Body of pancreas (tissue), 4 donors: ENCODE measurements at regions not wholly inside any gene's neighbourhood (a gene's known extent, or its start where the extent isn't known, plus 50 kb on each side); places are given as distances from the start of the nearest gene placed in this dataset.

ENCODE experiments used
- ATAC-seq: fragments of 150-250 bp; one replicate; pipeline ENCODE4 v1.9.1; 2016
- DNase-seq, 4 donors: peaks; one replicate each; pipeline ENCODE4 v3.0.0-alpha.2; 2019
- H3K27ac ChIP-seq, 4 donors: fragments of 200-600 bp; sonication (generic); 1 replicate in 3 of 4; 2 replicates in 1 of 4; pipeline versions ENCODE4 v1.5.1 to v1.6.1; 2016 to 2019; ENCODE audit warnings: mild to moderate bottlenecking in 1 of 4, mixed read lengths in 1 of 4, moderate library complexity in 1 of 4
- H3K27me3 ChIP-seq, 2 donors: fragments of 200-600 bp; sonication (generic); one replicate each; pipeline ENCODE4 v1.6.0; 2016; ENCODE audit warnings: mild to moderate bottlenecking in 1 of 2
- H3K36me3 ChIP-seq, 2 donors: fragments of 200-600 bp; sonication (generic); replicated peaks in 1 of 2; 2 replicates each; pipeline ENCODE4 v1.5.1; 2016; ENCODE audit warnings: low read depth in 2 of 2; ENCODE audit not compliant: insufficient read depth in 1 of 2
- H3K4me1 ChIP-seq: fragments of 200-600 bp; sonication (generic); one replicate; pipeline ENCODE4 v1.6.0; 2016
- H3K4me3 ChIP-seq, 2 donors: fragments of 200-600 bp; sonication (generic); 1 replicate in 1 of 2; 2 replicates in 1 of 2; pipeline ENCODE4 v1.5.1; 2016 to 2019
- H3K9me3 ChIP-seq, 3 donors: fragments of 200-600 bp; sonication (generic); 1 replicate in 2 of 3; 2 replicates in 1 of 3; pipeline ENCODE4 v1.5.1; 2016
- POLR2A ChIP-seq, 3 donors: fragments of 450-650 bp; IDR thresholded peaks; one replicate each; pipeline ENCODE4 v1.6.1; 2016; ENCODE audit warnings: antibody characterized with exemption in 3 of 3, mild to moderate bottlenecking in 2 of 3
- WGBS, 2 donors: methylation state at CpG; one replicate each; pipeline ENCODE4 v1.1.5; 2017; 5-methylcytosine and 5-hydroxymethylcytosine counted together
- intact Hi-C: fragments of 100-400 bp; cut with DNase I; formaldehyde crosslinking; loops from one replicate; pipeline ENCODE4 v1.15.1; 2023
- TF ChIP-seq, protein P1 (sequence below), 7 experiments: fragments of 450-650 bp in 4 of 7; fragments of 200-600 bp in 3 of 7; sonication (generic) in 3 of 7; IDR thresholded peaks; one replicate each; pipeline ENCODE4 v1.5.1; 2016 to 2019; ENCODE audit warnings: antibody characterized with exemption in 7 of 7

DNA sequence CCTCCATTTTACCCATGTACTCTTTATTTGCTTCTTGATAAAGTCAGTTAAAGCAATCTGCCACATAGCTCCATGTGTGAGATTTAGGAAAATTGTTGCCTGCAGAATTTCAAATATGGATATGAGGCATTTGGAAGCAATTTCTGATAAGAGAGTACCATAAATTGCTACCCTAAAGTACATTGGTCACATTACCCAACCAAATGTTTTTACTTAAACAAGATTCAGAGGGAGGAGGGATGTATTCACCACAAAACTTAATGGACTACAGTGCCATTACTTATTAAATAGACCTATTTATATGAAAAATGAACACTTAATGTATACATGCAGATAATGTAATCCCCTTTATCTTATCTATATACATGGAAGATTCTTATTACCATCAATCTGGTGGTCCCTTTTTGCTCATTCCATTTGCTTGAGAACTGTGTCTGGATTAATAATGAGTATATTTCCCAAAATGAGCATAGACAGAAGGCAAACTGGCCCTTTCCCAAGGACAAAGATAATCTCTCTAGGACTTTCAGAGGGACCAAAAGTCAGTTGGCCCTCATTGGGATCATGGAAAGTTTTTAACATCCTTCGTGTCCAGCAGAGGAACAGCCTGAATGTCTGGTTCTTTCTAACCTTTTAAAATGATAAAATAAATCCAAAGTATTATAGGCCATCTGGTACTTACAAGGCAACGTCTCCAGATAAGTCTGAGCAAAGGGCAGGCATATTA, 526.4 kb downstream of the CBLN4 start:
- Histone ChIP-seq H3K9me3 (no peaks in the 10 kb centered on the region), H3K4me3 (no peak overlapping the region), H3K27ac (no peak overlapping the region), H3K27me3 (no peaks in the 10 kb centered on the region), H3K36me3 (no peaks in the 10 kb centered on the region), H3K4me1 (no peaks in the 10 kb centered on the region)
- peak in 1 of 4 donors; percentile 2 for DNase-seq
- intact Hi-C loops = no loop called here
- ATAC-seq = no peak
- TF ChIP-seq POLR2A (IDR thresholded peaks at IDR 0.05) = no peak
- TF ChIP-seq, protein P1, sequence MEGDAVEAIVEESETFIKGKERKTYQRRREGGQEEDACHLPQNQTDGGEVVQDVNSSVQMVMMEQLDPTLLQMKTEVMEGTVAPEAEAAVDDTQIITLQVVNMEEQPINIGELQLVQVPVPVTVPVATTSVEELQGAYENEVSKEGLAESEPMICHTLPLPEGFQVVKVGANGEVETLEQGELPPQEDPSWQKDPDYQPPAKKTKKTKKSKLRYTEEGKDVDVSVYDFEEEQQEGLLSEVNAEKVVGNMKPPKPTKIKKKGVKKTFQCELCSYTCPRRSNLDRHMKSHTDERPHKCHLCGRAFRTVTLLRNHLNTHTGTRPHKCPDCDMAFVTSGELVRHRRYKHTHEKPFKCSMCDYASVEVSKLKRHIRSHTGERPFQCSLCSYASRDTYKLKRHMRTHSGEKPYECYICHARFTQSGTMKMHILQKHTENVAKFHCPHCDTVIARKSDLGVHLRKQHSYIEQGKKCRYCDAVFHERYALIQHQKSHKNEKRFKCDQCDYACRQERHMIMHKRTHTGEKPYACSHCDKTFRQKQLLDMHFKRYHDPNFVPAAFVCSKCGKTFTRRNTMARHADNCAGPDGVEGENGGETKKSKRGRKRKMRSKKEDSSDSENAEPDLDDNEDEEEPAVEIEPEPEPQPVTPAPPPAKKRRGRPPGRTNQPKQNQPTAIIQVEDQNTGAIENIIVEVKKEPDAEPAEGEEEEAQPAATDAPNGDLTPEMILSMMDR (IDR thresholded peaks at IDR 0.05) = no peak
- 31 to 42% methylated on average over 2 of the region's 2 CpGs for WGBS, 2 donors

DNA sequence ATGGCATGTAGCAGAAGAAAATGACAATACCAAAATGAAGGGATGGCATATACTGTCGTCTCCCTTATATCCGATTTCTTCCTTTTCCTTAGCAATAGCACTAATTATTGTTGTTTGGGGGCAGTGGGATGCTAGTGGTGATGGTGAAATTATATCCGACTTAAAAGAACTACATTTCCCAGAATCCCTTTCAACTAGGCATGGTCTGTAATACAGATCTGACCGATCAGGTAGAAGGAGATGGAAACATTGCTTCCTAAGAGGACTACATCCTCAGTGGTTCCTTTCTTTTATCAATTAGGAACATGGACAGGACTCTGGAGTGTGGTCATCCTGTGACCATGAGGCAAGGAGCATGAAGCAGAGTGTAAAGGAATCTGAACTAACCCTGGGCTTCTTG, 532.6 kb downstream of the CBLN4 start:
- no peak overlapping the region for H3K27ac ChIP-seq
- no peaks in the 10 kb centered on the region for H3K27me3 ChIP-seq
- intact Hi-C loops = no loop called here
- ATAC-seq (no peak), DNase-seq (no peak)
- H3K4me3 ChIP-seq = no peak overlapping the region
- H3K9me3 ChIP-seq = no peaks in the 10 kb centered on the region
- H3K36me3 ChIP-seq = no peaks in the 10 kb centered on the region
- H3K4me1 ChIP-seq = no peaks in the 10 kb centered on the region
- TF ChIP-seq, protein P1 (IDR thresholded peaks at IDR 0.05) = no peak
- TF ChIP-seq POLR2A (IDR thresholded peaks at IDR 0.05) = no peak
- 49 to 64% methylated on average over 4 of the region's 4 CpGs for WGBS, 2 donors

DNA sequence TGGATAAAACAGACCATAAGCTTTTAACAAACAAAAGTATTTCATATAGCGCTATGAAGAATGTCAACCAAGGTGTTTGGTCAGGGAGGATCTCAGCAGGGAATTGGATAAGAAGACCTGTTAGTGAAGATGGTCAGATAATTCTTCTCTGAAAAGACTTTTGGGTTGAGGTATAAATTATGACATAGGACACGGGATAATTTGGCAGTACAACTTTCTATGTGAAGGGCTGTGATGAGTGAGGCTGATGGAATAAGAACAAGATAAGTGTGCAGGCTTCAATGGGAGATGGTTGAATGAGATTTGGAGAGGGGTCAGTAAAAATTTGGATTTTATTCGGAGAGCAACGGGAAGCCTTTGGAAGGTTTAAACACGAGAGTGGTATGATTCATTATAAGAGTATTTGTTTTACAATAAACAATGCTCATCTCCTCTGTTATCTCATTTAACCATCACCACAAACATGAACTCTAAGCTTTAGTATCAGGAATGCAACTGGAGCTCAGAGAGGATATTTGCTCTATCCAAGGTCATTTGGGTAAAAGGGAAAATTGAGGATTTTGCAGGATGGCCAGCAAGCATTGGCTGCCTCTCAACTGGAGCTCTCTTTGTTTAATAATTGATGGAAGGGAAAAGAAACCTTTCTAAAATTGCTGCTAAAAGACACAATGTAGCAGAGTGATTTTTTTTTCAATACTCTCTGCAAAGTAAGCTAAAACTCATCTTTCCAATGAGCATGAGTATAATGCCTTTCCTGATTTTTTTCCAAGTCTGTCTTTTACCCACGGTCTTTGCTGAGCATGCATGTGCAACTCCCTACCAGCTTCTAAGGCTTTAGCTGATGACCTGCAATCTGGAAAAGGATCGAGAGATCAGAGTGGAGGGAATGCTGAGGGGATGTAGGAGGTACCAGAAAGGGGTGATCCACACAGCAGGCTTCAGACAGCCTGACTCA, 534.0 kb downstream of the CBLN4 start:
- 40 to 41% methylated on average over 7 of the region's 7 CpGs for WGBS, 2 donors
- H3K27ac ChIP-seq = no peak overlapping the region
- no peak for ATAC-seq

DNA sequence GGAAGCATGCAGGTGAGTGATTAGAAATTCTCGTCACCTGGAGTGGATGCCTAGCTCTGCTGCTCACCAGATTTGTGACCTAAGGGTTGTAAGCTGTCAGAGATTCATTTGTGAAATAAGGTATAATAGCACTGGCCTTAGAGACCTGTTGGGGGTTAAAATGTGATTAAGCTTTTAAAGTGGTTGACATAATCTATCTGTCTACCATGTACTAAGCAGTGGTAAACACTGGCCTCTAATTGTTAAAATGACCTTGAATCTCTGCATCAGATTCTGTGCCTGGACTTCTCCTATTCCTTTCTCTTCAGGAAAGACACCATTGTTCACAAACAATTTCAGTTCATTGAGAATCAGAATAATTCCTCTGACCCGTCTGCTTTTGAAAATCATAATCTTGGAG, 536.2 kb downstream of the CBLN4 start:
- H3K9me3 ChIP-seq = no peaks in the 10 kb centered on the region

More for the DNA sequence above, 534.0 kb downstream of the CBLN4 start:
- H3K4me3 ChIP-seq = no peak overlapping the region
- no peaks in the 10 kb centered on the region for H3K27me3 ChIP-seq
- H3K36me3 ChIP-seq = no peaks in the 10 kb centered on the region
- intact Hi-C loops = no loop called here
- no peaks in the 10 kb centered on the region for H3K9me3 ChIP-seq
- H3K4me1 ChIP-seq = no peaks in the 10 kb centered on the region
- DNase-seq = no peak
- no peak for TF ChIP-seq POLR2A (IDR thresholded peaks at IDR 0.05)
- TF ChIP-seq, protein P1 (IDR thresholded peaks at IDR 0.05) = no peak

More for the DNA sequence above, 536.2 kb downstream of the CBLN4 start:
- Histone ChIP-seq H3K27ac (no peak overlapping the region), H3K27me3 (no peaks in the 10 kb centered on the region), H3K36me3 (no peaks in the 10 kb centered on the region), H3K4me1 (no peaks in the 10 kb centered on the region), H3K4me3 (no peak overlapping the region)
- no peak for ATAC-seq
- TF ChIP-seq, protein P1 (IDR thresholded peaks at IDR 0.05) = no peak
- no peak for TF ChIP-seq POLR2A (IDR thresholded peaks at IDR 0.05)
- 31 to 33% methylated on average over 2 of the region's 2 CpGs for WGBS, 2 donors
- no peak for DNase-seq
- intact Hi-C loops = no loop called here
